Effector CD8-positive, alpha-beta T cell (primary cell): ENCODE measurements at regions not wholly inside any gene's neighbourhood (a gene's known extent, or its start where the extent isn't known, plus 50 kb on each side); places are given as distances from the start of the nearest gene placed in this dataset.
"Not testable (repeated sequence)": the region's sequence is repeated elsewhere in the genome, so short reads cannot be mapped to it uniquely, and the experiment has no call there.

Experiments used
- DNase-seq: peaks from one replicate; lab custom pipeline; 2025; lab: John Stamatoyannopoulos, UW

DNA sequence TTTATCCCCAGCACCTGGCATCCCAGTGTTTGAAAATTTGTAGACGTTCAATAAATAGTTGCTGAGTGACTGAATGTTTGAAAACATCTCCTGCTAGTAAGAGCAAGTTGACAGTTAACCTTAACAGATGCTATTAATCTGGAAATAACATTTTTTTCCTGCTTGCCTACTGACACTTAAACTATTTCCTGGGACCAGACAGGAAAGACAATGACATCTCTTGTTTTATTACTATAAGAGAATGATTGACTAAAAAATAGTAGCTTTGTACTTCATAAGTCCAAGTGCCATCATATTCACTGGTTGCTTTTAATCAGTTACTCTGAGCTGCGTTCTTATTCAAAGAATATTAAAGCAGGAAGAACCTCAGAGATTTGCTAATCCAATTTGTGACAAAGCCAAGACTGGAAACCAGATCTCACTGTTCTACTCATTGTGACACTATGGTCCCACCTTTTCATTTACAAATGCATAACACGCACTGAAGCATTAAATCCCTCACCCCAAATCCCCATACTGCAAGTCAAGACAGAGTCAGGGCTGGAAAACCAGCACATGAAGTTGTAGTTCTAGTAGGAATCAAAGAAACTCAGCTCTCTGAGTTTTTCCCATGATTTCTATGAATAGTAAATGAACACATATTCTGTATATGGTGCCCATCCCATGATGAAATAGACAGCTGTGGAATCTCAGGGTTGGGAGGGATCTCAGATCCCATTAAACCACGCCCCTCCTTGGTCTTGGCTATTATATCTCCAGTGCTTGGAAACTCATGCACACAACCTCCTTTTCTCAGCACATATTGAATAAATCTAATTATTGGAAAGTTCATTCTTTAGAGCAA lies 212.7 kb upstream of the P2RY1 start:
- DNase-seq: no peak

DNA sequence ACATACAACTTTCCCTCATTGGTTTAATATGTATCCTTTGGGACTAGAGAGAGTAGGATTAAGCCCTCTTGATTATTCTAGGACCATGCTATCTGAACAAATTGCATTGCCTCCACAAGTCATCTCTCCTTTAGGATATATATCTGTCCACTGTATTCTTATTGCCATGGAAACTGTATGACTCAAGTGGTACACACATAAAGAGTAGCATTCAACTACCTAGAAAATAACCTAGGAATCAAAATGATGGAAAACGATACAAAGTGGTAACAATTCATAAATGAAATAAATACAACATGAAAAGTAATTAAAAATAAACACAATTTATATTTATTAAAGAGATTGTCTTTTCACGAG lies 212.1 kb upstream of the P2RY1 start:
- DNase-seq: no peak

DNA sequence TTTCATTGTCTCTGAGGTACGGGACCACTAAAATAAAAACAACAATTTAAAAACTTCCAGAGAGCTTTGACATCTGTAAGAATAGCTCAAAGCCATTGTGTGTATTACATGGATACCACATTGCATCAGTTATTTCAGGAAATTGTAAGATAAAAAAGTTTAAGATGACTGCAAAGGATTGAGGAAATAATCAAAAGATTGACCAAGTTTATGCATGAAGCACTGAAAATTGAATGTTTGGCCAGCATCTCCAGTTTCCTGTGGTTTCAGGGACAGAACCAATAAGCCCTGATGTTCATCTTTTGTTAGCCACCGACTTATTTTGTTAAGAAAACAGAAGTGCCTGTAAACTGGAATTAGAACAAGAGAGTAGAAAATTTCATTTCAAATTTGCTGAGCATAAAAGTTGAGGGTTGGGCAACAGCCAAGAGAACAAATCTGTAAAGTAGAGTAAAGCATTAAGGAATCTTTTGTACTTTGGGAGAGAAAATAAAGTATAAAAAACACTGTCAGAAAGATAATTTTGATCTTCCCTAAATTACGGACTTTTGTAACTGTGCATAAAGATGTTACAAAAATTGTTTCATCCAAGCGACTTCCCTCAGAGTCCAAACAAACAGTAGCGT lies 211.5 kb upstream of the P2RY1 start:
- no peak for DNase-seq

DNA sequence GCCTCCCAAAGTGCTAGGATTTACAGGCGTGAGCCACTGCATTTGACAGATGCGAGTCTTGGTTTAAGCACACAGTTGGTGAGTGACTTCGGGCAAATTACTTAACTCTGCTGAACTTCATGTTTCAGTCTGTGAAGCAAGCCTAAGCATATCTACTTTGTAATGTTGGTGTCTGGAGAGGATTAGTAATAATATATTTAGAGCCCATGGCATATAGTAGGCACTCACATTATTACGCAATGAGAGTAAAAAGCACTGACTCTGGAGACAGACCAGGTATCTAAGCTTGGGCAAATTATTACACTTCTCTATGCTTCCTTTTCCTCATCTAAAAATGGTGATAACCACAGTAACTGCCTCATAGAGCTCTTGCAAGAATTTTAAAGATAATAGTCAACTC lies 208.7 kb upstream of the P2RY1 start:
- DNase-seq: no peak

DNA sequence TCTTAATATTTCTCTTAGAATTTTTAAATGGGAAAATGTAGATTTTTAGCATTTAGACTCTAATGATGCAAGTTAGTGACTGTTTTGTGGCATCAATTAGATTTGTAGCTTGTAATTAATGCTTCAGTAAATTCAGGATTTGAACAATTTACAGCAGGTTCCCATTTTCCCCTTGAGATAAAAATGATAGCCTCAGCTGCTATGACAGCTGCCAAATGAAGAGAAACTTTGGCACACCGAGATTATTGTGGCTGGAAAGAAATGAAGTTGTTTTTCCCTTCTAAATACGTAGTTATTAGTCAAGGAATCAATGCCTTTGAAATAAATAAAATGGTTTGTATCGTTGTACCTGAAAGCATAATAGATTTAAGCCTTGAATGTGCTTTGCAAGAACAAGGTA lies 206.4 kb upstream of the P2RY1 start:
- no peak for DNase-seq

DNA sequence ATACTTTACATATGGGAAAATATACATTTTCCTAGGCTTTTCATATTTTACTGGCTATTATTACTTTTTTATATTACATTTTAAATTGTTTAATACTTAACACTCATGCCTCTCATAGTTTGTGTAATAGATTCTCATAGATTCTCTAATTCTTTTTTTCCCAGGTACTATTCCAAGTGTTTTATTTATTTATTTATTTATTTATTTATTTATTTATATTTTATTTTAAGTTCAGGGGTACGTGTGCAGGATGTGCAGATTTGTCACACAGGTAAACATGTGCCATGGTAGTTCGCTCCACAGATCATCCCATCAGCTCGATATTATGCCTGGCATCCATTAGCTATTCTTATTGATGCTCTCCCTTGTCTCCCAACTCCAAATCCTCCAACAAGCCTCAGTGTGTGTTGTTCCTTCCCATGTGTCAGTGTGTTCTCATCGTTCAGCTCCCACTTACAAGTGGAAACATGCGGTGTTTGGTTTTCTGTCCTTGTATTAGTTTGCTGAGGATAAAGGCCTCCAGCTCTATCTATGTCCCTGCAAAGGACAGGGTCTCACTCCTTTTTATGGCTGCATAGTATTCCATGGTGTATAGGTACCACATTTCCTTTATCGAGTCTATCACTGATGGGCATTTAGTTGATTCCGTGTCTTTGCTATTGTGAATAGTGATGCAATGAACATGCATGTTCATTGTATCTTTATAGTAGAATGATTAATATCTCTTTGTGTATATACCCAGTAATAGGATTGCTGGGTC lies 205.4 kb upstream of the P2RY1 start:
- DNase-seq: no peak

DNA sequence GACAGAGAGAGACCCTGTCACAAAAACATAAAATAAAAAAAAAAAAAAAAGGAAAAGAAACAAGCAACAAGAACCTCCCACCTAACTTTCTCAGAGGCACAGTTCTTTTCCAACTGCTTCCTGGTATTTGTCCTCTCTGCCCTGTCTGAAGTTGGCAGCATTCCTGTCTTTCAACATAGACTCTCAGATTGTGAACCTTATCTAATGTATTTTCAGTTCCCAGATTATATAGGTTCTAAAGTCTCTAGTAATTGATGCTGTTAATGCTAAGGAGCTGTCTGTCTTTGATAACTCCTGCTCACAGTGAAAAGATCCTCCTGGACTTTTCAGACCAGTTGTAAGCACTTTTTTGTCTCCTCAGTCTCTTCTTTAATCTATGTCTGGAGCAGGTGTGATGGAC lies 199.5 kb upstream of the P2RY1 start:
- DNase-seq: no peak

DNA sequence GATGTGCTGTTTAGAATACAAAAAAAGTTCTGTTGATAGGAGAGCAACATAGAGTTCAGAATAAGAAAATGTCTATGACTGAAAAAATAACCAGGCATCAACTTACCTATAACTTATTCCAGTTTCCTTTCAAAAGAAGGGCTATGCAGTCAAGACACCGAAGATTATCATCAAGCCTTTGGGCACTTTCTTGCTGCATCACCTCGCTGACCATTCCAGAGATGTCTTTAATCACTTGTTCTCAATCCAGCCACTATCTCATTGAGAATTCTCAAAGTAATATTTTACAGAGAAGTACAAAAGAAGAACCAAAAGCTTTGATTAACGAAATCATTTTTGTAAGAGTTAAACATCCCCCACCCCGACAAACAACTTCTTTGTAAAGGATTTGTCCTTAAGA lies 198.3 kb upstream of the P2RY1 start:
- no peak for DNase-seq

DNA sequence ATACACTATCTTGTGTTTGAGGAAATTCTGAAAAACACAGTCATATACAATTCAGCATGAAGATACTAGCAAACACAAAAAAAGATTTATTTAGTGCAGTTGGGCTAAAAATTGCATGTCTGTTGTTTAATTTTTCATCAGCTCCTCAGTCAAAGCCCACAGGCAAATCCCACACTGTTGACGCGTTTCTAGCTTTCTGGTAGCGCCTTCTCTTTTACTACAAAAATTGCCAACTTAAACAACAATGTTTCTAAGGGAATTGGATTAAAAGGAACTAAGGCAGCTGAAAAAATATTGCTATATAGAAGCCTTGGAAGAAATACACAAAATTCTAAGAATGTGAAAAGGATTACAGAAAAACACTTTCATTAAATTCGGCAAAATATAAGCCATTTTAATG lies 196.7 kb upstream of the P2RY1 start:
- no peak for DNase-seq

DNA sequence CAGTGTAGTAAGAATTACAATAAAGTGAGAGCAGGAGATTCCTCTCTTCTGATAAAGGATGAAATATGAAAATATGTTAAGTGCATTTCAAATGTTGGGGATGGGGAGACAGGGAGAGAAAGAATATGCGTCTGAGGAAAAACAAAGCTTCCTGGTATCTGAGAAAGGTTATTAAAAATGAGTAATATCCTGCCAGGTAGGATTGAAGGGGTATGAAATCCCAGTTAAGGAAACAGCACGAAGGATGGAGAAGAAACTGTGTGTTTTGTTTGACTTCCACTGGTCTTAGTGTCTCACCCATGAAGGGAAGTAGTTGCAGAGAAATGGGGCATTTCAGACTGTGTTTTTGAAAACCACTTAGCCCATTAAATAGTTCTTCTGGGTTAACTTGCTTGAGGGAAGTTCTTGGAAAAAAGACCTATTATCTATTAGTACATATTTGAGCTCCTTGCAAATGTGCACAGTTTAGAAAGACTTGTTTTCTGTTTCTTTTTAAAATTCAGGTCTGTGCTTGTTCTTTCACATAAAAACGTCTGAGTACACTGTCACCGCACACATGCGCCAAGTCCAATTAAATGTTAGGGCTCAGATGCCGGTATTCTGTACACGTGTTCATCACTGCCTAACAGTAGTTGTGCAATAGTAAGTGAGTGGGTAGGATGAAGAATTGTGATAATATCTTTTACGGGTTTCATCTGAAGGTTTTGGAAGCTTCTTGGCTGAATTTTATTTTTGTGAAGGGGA lies 196.1 kb upstream of the P2RY1 start:
- DNase-seq: no peak

DNA sequence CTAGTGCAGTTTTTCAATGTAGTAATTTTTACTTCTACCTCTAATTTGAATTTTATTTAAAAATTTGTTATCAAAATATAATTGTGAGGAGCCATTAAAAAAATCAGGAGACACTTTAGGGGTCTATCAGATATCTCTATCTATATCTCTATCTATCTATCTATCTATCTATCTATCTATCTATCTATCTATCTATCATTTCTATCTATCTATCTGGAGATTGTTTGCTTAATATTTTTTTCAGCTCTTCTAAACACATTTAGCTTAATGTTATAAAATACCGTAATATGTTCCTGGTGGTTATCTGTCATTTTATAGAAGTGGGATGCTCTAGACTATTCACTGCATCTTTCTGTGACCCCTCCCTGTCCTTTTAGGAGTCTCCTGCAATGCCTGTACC lies 193.7 kb upstream of the P2RY1 start:
- no peak for DNase-seq

DNA sequence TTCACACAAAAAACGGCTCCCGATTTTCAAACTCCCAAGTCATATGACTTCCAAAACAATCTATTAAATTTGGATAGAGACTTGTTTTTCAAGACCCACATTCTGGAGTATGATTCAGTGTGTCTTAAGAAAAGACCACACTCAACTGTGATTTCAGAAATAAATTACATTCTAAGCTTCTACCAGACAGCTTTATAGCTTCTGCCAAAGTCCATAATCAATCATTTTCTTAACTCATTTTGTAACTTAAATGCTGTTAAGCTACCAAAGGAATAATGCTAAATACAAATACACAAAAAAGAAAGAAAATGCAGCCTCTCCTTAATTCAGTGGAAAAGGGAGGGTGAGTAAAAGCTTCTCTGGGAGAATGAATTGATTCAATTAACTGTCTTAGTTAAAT lies 192.3 kb upstream of the P2RY1 start:
- DNase-seq: no peak

DNA sequence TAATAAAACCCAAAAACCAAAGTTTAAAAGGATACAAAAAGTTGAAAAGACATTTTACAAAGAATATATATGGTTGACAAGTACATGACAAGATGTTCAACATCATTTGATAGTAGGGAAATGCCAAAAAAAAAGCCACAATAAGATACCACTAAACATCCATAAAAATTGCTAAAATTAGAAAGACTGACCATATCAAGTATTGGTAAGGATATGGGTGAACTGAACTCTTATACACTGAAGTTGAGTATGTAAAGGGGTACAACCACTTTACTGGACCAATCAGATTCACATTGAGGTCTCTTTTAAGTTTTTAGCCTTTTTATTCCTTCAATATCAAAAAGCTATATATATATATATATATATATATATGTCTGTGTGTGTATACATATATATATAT lies 190.5 kb upstream of the P2RY1 start:
- DNase-seq: no peak

DNA sequence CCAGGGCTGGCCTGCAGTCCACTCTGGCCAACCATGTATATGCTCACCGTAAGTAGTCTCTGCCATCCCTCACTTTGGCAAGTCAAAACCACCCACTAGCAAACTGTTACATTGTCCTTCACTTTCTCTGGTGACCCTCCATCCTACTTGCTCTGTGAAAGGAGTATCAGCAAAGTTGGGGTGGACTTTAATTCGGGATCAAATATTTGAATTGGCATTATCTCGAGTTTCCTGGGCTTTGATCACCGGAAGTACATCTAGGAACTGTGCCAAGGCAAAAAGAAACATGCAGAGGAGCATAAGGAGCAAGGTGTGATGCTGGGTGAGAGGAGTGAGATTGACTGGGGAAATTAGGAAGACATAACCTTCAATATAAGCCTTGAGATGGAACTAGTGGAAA lies 188.9 kb upstream of the P2RY1 start:
- DNase-seq: no peak

DNA sequence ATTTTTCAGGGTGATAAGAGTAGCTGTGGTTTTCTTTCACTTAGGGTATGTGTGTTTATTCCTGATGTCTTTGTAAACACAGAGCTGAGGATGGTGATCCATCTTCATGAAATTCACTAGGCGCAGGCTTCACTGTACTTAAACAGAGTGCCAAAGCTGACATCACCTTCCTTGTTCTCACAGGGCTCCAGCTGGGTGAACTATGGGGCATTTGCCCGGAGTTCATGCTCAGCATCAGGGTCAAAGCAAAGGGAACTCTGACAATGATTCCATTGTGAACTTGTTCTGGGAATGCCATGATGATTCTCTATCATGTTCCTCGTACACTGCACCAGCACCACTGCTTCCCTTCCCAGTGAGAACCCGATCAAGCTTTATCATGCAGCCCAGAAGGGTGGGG lies 184.8 kb upstream of the P2RY1 start:
- no peak for DNase-seq

DNA sequence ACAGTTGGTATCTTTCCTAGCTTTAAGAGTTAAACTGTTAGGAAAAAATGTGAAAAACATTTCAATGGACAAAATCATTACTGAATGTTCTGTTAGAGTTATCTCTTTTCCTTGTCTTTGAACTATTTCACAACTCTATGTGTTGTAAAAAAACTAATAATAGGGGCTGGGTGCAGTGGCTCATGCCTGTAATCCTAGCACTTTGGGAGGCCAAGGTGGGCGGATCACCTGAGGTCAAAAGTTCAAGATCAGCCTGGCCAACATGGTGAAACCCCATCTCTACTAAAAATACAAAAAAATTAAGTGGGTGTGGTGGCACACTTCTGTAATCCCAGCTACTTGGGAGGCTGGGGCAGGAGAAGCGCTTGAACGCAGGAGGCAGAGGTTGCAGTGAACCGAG lies 184.0 kb upstream of the P2RY1 start:
- DNase-seq: not testable (repeated sequence)

DNA sequence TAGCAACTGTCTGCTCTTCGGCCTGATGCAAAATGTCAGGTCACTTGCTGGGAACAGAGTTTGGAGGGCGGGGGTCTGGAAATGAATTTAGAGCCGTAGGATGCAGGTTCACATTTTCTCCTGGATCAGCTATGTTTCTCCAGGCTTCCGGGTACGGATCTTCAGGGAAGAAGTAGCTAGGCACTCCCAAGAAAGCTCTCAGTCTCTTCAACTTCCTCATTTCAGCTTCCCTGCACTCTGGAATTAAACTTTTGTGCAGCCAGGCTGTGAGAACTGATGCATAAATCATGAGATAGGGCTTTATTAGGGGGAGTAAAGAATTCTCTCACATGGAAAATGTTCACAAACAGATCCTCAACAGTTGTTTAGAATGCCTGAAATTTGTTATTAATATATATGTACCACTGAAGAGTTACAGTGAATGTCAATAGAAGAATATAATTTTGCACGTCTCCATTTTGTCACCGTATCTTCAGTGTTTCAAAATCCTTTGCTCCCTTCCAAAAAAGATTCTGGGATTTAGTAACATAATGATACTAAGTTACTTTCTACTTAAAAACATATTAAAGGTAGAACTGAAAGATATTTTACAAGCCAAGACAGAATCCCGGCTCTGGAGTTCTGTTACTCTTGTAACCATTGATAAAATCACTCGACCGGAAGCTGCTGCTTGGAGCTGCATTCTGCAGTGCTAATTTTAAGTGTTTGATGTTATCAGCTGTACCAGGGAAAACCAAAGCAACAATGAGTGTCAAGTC lies 178.5 kb upstream of the P2RY1 start:
- DNase-seq: no peak

DNA sequence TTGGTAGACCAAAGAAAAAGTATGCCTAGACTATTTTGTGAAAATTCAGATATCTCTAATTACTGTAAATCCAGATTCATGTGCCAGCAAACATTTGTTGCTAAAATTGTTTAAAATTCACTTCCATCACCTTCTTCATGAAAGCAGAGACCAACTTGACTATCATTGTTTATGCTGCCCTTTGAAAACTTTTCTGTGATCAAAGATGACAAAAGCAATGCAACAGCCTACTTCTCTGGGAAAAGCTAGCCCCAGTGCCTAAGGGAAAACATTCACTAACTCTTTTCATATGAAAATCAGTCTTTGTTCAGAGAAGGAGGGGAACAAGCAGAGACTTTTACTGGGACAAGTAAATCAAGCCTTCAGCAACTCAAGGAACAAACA lies 178.0 kb upstream of the P2RY1 start:
- DNase-seq: no peak

DNA sequence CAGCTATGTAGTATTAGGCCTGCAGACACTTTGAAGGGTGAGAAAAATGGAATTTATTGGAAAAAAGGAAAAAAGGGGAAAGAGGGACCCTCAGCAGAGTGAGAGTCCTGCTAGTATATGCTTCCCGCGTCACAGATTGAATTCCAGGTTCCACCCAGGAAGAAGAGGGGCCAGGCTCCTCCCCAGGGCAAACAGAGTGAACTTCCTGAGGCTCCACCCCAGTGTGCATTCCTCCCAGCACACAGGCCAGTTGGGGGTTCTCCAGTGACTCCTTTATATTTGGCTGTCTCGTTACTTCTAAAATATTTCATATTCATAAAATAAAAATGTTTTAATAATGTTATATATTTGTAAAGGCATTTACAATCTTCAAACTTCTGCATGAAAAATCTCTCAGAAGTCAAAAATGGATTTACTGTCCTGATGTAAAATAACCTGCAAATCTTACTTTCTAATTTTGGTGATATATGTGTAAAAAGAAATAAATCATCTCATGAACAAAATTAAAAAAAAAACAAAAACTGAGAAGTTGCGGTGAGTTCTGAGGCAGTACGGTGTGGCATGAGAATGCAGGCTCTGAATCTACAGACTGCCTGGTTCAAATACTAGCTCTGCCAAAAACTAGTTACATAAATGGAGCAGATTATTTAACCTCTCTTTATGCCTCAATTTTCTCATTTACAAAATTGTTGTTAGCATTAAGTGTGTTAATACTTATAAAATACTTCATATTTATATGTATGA lies 175.8 kb upstream of the P2RY1 start:
- no peak for DNase-seq

DNA sequence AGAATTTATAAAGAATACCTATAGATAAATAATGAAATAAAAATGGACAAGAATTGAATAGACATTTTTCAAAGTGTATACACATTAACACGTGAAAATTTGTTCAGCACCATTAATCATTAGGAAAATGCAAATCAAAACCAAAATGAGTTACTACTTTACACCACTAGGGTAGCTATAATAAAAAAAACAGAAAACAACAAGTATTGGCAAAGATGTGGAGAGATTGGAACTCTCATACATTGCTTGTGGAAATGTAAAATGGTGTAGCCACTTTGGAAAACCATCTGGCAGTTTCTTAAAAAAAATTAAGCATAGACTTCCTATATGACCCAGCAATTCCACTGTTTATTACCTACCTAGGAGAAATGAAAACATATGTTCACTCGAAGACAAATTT lies 172.8 kb upstream of the P2RY1 start:
- DNase-seq: no peak

DNA sequence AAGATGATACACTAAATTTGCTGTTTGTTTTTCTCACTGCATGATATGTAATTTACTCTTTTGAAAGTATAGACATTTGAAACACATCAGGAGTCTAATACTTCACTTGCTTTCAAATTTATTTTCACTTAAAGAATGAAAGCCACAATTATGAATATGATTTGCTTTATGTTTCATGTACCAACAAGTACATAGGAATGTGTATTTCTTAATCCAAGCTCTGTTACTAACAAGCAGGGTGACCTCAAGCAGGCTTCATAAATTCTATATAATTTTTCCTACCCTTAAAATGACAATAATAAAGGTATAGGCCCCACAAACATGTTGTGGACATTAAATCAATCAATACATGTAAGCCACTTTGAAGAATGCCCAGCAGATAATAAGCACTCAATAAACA lies 170.2 kb upstream of the P2RY1 start:
- no peak for DNase-seq
